GM23248 (cell line): ENCODE measurements at regions not wholly inside any gene's neighbourhood (a gene's known extent, or its start where the extent isn't known, plus 50 kb on each side); places are given as distances from the start of the nearest gene placed in this dataset.

Experiments
- EZH2 ChIP-seq: fragments of 200-600 bp; sonication (generic); IDR thresholded peaks from 2 replicates; pipeline ENCODE4 v1.6.1; 2018; ENCODE audit warnings: antibody characterized with exemption, mild to moderate bottlenecking; ENCODE audit not compliant: insufficient read depth, poor library complexity, severe bottlenecking
- EZH2phosphoT487 ChIP-seq: fragments of 200-600 bp; sonication (generic); IDR thresholded peaks from 2 replicates; pipeline ENCODE4 v1.6.1; 2018; ENCODE audit warnings: antibody characterized with exemption, moderate library complexity, mild to moderate bottlenecking, low read depth; ENCODE audit not compliant: insufficient read depth

GRCh38 chr16:72549878-72550277 lies 377.9 kb upstream of the PMFBP1 start:
- TF ChIP-seq EZH2phosphoT487 (no peak), EZH2 (no peak)
